A673 (cell line): ENCODE measurements at regions not wholly inside any gene's neighbourhood (a gene's known extent, or its start where the extent isn't known, plus 50 kb on each side); places are given as distances from the start of the nearest gene placed in this dataset.

Experiments used
- CTCF ChIP-seq: fragments of 300-800, 200-600 bp; sonication (generic); conservative IDR thresholded peaks from 2 replicates; pipeline ENCODE4 v1.5.1; 2017; ENCODE audit warnings: low read depth, mild to moderate bottlenecking, antibody characterized with exemption, low read length, moderate library complexity, mixed read lengths
- EZH2 ChIP-seq: fragments of 200-600 bp; sonication (generic); IDR thresholded peaks from 2 replicates; pipeline ENCODE4 v1.6.1; 2017; ENCODE audit warnings: borderline replicate concordance, low read depth, mild to moderate bottlenecking, mixed read lengths, antibody characterized with exemption, low read length; ENCODE audit not compliant: poor library complexity, severe bottlenecking

- no peak for TF ChIP-seq CTCF
- no peak for TF ChIP-seq EZH2
Observed at GRCh38 chr1:238336531-238336930, 445.8 kb upstream of the ZP4 start.
